HL-60 (cell line): ENCODE measurements at regions not wholly inside any gene's neighbourhood (a gene's known extent, or its start where the extent isn't known, plus 50 kb on each side); places are given as distances from the start of the nearest gene placed in this dataset.
"Not testable (repeated sequence)": the region's sequence is repeated elsewhere in the genome, so short reads cannot be mapped to it uniquely, and the experiment has no call there.

Experiments used
- DNase-seq, 2 experiments: peaks; one replicate each; pipeline ENCODE4 v3.0.0-alpha.2; 2010 to 2020; ENCODE audit warnings: low read depth in 1 of 2, low spot score in 1 of 2
- H3K27ac ChIP-seq: fragments of 250-450 bp; sonication (Bioruptor Pico); replicated peaks from 2 replicates; pipeline ENCODE4 v1.5.1; 2020; ENCODE audit warnings: mild to moderate bottlenecking, moderate library complexity
- H3K27me3 ChIP-seq: fragments of 250-450 bp; sonication (Bioruptor Pico); 2 replicates; pipeline ENCODE4 v1.5.1; 2021; ENCODE audit warnings: mild to moderate bottlenecking, moderate library complexity; ENCODE audit not compliant: insufficient read depth, poor library complexity, severe bottlenecking
- H3K4me3 ChIP-seq: replicated peaks from 2 replicates; pipeline ENCODE4 v1.5.1; 2011; ENCODE audit warnings: mild to moderate bottlenecking, control low read depth, low read length; ENCODE audit not compliant: insufficient read depth
- CTCF ChIP-seq: IDR thresholded peaks from one replicate; pipeline ENCODE4 v1.5.1; 2011; ENCODE audit warnings: low read length, control low read depth, inconsistent platforms; ENCODE audit not compliant: insufficient read depth
- GABPA ChIP-seq: IDR thresholded peaks from 2 replicates; pipeline ENCODE4 v1.6.1; 2012; ENCODE audit warnings: low read depth
- POLR2AphosphoS5 ChIP-seq: IDR thresholded peaks from 2 replicates; pipeline ENCODE4 v1.6.1; 2012; ENCODE audit warnings: low read depth
- REST ChIP-seq: IDR thresholded peaks from 2 replicates; pipeline ENCODE4 v1.6.1; 2012; ENCODE audit warnings: low read depth; ENCODE audit not compliant: insufficient replicate concordance
- SPI1 ChIP-seq: IDR thresholded peaks from 2 replicates; pipeline ENCODE4 v1.6.1; 2012; ENCODE audit warnings: low read depth, mild to moderate bottlenecking, borderline replicate concordance

- Histone ChIP-seq H3K27ac (no peak overlapping the region), H3K27me3 (no peaks in the 10 kb centered on the region), H3K4me3 (no peak overlapping the region)
- no peak for DNase-seq
- TF ChIP-seq REST (no peak), GABPA (no peak), CTCF (no peak), POLR2AphosphoS5 (no peak), SPI1 (no peak)
These were observed 150.5 kb downstream of the TFAP2C start for GRCh38 chr20:56779452-56780143.

- TF ChIP-seq GABPA (no peak), REST (no peak)
- no peak for DNase-seq
- Histone ChIP-seq H3K27me3 (peaks cover 6% of the 10 kb centered on the region), H3K4me3 (no peak overlapping the region), H3K27ac (no peak overlapping the region)
These were observed 151.2 kb downstream of the TFAP2C start for GRCh38 chr20:56780266-56780665.

- no peak overlapping the region for H3K4me3 ChIP-seq
- TF ChIP-seq CTCF (no peak), REST (no peak), SPI1 (no peak), POLR2AphosphoS5 (no peak), GABPA (no peak)
- H3K27me3 ChIP-seq, result peaks cover 6% of the 10 kb centered on the region
- no peak for DNase-seq
- H3K27ac ChIP-seq, result no peak overlapping the region
These were observed 152.1 kb downstream of the TFAP2C start for GRCh38 chr20:56781108-56781739.

GRCh38 chr20:56781987-56782560 is 153.0 kb downstream of the TFAP2C start:
- DNase-seq, H3K4me3 ChIP-seq, H3K27me3 ChIP-seq, H3K27ac ChIP-seq: not testable (repeated sequence)

GRCh38 chr20:56782814-56783213 is 153.7 kb downstream of the TFAP2C start:
- not testable (repeated sequence) for H3K27me3 ChIP-seq, H3K27ac ChIP-seq, DNase-seq

More at GRCh38 chr20:56782814-56783213, 153.7 kb downstream of the TFAP2C start:
- not testable (repeated sequence) for H3K4me3 ChIP-seq
